ENCODE measurements at regions not wholly inside any gene's neighbourhood (a gene's known extent, or its start where the extent isn't known, plus 50 kb on each side); places are given as distances from the start of the nearest gene placed in this dataset.

DNA sequence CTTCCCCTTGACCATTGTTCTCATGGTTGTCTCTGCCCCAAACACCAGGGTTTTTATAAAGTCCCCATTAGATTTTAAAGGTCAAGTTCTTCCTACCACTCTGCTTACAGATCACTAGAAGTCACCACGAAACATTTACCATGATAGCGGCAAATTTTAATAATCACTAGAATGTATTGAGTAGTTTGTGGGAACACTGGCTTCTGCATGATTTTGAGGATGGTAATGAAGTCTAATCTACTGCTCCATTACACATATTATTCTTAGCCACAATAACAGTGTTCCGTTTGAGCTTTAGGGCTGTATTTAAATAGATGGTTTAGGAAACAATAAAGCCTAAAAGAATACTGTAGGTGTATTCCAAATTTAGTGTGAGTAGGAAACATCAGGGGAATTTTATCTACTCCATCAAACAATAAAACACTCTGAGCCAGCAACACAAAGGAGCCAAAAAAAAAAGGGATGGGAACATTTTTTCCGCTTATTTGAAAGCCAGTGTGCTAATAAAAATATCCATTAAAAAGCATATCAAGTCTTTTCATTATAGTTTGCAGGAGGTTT is 49.7 kb downstream of the KLF12 start:
- in situ Hi-C loops (cut with HindIII; ENCODE audit: low sequenced_read_pairs): no loop called here

GRCh38 chr13:74082741-74083160 is 51.5 kb downstream of the KLF12 start:
- in situ Hi-C loops (cut with HindIII; ENCODE audit: low sequenced_read_pairs): no loop called here

- in situ Hi-C loops (cut with HindIII; ENCODE audit: low sequenced_read_pairs): no loop called here
These were observed 53.4 kb downstream of the KLF12 start for GRCh38 chr13:74080762-74081161.

DNA sequence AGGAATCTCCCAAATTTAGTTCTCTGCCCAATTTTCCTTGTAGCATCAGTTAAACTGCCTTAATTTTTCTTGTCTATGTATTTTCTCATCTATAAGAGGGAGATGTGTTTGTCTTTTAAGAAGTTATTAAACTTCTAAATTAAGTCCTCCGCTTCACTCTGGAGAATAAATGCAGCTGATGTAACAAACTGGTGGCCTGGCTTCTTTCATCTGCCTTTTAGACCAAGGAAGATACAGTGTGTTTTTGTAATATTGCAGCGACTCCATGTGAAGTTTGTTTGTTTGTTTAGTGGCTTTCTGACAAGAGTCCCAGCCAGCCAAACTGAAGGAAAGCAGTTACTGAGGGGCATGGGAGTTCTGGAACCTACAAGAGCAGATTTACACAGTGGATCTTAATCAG is 56.4 kb downstream of the KLF12 start:
- in situ Hi-C loops (cut with HindIII; ENCODE audit: low sequenced_read_pairs): no loop called here

DNA sequence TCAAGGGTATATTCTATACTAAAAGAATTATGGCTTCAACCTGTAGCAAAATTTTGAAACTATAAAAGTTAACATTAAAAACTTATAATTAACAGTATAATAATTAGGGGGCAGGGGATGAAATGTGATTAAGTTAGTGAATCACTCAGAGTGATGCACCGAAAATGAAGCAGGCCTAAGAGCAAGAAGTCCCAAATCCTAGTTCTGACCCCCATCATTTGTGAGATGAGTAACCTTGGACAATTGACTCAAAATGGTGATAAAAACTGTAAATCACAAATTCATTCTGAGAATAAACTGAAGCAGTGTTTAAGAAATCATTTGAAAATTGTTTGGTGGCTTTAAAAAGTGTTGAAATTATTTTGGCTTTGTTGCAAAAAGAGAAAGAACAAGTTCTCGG is 56.8 kb downstream of the KLF12 start:
- in situ Hi-C loops (cut with HindIII; ENCODE audit: low sequenced_read_pairs): no loop called here

- in situ Hi-C loops (cut with HindIII; ENCODE audit: low sequenced_read_pairs): no loop called here
These were observed 59.5 kb downstream of the KLF12 start for GRCh38 chr13:74074723-74075122.

- in situ Hi-C loops (cut with HindIII; ENCODE audit: low sequenced_read_pairs): no loop called here
These were observed 60.9 kb downstream of the KLF12 start for GRCh38 chr13:74073274-74073673.

- in situ Hi-C loops (cut with HindIII; ENCODE audit: low sequenced_read_pairs): no loop called here
These were observed 63.7 kb downstream of the KLF12 start for GRCh38 chr13:74070513-74070912.

GRCh38 chr13:74070065-74070464 is 64.1 kb downstream of the KLF12 start:
- in situ Hi-C loops (cut with HindIII; ENCODE audit: low sequenced_read_pairs): no loop called here

GRCh38 chr13:74068471-74068870 is 65.7 kb downstream of the KLF12 start:
- in situ Hi-C loops (cut with HindIII; ENCODE audit: low sequenced_read_pairs): no loop called here

DNA sequence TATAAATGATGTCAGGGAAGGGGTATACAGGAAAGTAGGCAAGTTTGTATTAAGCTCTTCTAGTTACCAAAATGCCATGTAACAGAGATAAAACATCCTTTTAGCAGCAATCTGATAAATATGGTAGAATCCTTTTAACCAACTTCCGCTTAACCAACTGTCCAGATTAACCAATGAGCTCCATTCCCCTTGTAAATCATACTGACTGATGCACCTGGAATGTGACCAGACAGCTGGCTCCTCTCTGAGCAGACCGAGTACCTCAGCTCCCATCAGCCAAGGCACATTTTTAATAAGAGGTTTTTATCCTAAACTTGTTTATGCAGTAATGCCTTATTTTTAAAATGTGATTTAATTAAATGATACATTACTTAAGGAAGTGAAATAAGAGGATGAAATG is 66.4 kb downstream of the KLF12 start:
- in situ Hi-C loops (cut with HindIII; ENCODE audit: low sequenced_read_pairs): no loop called here

GRCh38 chr13:74066937-74067336 is 67.3 kb downstream of the KLF12 start:
- in situ Hi-C loops (cut with HindIII; ENCODE audit: low sequenced_read_pairs): no loop called here

- in situ Hi-C loops (cut with HindIII; ENCODE audit: low sequenced_read_pairs): no loop called here
These were observed 69.3 kb downstream of the KLF12 start for GRCh38 chr13:74064805-74065312.

DNA sequence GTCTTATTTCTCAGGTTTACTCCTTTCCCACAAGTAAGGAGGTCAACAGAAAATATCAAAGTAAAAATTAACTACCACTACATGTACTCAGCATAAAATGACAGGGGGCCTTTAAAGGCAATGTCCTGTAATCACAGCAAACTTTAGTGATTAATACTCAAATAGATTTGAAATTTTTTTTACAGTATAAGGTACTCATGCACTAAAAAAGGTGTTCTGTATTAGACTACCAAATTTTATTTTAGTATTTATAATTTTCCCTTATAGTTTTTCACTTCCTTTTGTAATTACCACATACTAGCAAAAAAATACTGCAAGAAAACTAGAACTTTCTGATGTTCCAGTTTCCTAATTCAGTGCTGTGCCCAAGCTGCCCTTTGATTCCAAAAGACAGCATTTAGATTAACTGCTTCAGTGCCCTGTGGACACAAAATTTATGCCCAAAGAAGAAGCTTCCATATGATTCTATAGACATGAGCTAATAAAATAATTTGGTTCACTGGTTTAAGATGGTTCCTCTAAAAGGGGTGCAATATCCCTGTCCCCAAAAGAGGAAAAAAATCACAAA is 70.6 kb downstream of the KLF12 start:
- in situ Hi-C loops (cut with HindIII; ENCODE audit: low sequenced_read_pairs): no loop called here

GRCh38 chr13:74062933-74063332 is 71.3 kb downstream of the KLF12 start:
- in situ Hi-C loops (cut with HindIII; ENCODE audit: low sequenced_read_pairs): no loop called here

DNA sequence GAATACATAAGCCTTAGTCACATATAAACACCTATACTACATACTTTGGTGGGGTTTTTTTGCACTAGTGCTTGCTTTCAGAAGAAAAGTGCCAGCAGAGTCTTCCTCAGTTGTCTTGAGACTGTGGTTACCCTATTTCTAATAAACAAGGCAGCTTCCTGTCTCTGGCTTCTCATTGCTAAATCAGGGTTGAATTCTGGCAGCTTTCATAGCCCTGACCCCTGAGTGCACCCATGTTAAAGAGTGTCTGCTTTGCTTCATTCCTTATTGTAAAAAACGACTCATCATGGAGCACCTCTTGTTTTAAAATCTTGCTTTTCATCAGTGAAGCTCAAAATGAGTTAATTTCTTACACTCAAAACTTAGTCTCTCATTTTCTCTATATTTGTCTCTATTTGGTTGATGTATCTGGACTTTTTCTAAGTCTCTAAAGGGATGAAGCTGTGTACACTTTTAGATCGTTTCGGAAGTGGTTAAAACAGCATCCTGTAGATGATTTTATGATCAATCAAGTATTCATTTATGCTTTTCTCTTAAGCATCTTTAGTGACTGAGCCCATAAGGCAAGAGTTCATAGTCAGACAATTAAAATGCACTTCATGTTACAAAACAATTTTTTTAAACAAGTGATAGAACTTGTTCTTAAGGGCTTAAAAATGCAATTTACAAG is 72.1 kb downstream of the KLF12 start:
- in situ Hi-C loops (cut with HindIII; ENCODE audit: low sequenced_read_pairs): no loop called here

DNA sequence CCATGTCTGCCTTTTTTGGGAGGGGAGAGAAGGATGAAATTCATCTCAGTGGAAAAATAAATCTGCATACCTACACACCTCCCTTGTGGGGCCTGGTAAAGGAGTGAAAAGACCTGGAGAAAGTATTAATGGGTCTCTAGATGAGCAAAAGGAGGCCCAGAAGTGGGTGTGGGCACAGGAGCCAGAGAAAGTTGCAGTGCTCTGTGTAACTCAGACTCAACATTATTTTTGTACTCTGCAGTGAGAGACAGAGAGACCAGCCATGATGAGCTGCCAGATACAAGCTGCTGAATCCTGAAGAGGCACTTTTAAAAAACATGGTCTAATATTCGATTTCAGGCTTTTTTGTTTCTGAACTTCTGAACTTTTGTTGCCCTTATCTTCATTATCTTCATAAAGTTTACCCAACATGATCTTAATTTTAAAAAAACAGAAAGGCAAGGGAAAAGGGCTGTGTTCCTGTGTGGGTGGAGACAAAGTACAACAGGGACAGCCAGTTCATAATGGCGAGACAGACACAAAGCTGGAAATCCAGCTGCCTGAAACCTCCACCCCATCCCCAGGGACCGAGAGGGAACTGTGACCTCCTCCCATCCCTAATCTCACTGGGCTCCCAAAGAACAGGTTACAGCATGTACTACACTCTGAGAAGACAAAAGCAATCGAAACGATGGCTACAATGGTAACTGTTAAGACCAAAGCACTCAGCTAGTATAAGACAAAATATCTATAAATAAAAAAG is 77.2 kb downstream of the KLF12 start:
- in situ Hi-C loops (cut with HindIII; ENCODE audit: low sequenced_read_pairs): no loop called here

DNA sequence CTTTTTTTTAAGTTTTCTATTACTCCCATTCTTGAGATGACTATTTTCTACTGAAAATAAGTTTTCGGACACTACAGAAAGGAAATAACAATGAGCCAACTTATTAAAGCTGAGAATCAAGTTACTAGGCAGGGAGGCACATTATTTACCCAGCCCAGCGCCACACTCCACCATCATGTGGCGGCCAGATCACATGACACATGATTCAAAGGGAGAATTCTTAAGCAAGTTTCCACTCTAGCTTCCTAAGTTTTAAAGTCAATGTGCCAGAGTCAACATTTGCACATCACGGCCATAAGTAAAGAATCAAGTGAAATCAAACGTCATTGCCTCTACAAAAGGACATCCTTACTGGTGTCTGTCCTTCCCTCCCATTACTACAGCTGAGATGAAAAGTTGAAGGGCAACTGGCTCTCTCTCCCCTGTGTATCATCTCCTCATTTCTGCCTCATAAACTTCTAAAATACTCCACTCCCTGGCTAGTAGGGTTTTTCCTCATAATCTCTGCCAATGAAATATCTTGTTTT is 81.7 kb downstream of the KLF12 start:
- in situ Hi-C loops (cut with HindIII; ENCODE audit: low sequenced_read_pairs): no loop called here

DNA sequence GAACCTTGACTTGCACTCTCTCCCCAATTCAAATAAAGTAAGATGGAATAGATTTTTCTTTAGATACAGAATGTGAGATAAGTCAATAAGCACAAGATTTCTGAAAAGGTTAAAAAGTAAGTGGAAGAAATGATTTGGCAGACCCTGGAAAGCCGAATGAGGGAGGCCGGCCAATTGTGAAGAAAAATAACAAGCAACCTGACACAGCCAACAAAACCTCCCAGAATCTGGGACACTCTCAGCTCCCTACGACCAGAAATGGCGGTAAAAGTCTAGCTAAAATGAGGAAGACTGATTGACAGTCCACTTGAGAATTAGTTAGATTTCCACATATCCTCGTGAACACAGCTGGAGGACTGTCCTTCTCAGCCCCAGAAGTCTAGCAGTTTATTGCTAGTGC is 85.4 kb downstream of the KLF12 start:
- in situ Hi-C loops (cut with HindIII; ENCODE audit: low sequenced_read_pairs): no loop called here

DNA sequence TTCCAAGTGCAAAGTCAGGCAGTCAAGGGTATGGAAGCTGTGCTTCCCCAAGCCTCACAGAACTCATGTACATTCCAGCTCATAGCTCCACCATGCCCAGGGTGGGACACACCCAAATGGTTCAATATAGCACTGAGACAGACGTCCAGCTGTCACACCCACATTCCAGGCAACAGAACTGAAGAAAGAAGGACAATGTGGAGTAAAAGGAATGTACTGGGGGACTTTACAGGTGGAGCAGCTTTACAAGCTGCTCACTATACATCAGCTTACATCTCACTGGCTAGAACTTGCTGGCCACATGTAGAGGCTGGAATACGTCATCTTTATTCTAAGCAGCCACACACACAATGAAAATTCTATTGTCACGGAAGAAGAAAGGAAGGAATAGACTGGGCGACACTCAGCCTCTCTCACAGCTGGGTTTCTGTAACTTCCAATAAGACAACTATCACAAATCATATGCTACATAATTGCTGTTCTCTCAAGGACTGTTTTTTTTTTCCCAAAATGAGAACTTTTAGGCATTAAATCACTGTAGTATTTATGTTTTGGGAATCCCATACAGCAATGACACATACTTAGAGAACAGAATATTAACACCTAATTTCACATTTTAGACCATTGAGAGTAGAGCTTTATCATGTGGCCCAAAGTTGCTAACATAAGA is 86.1 kb downstream of the KLF12 start:
- in situ Hi-C loops (cut with HindIII; ENCODE audit: low sequenced_read_pairs): no loop called here

- in situ Hi-C loops (cut with HindIII; ENCODE audit: low sequenced_read_pairs): no loop called here
These were observed 87.8 kb downstream of the KLF12 start for GRCh38 chr13:74046431-74046830.
